Tibial artery (tissue), 4 donors: ENCODE measurements at regions not wholly inside any gene's neighbourhood (a gene's known extent, or its start where the extent isn't known, plus 50 kb on each side); places are given as distances from the start of the nearest gene placed in this dataset.

Source experiments
- DNase-seq, 2 donors: peaks; one replicate each; pipeline ENCODE4 v3.0.0-alpha.2; 2019
- H3K27ac ChIP-seq, 2 donors: fragments of 200-600 bp; sonication (generic) in 1 of 2; 1 replicate in 1 of 2; 2 replicates in 1 of 2; pipeline ENCODE4 v1.5.1; 2018 to 2019; ENCODE audit warnings: mild to moderate bottlenecking in 1 of 2
- H3K27me3 ChIP-seq, 2 donors: fragments of 200-600 bp; sonication (generic) in 1 of 2; one replicate each; pipeline versions ENCODE4 v1.5.1 to v1.6.0; 2016 to 2019
- H3K36me3 ChIP-seq, 3 donors: fragments of 200-600 bp; sonication (generic) in 2 of 3; one replicate each; pipeline ENCODE4 v1.5.1; 2016 to 2019; ENCODE audit warnings: mild to moderate bottlenecking in 2 of 3
- H3K4me1 ChIP-seq, 4 donors: fragments of 200-600 bp; sonication (generic) in 2 of 4; 1 replicate in 3 of 4; 2 replicates in 1 of 4; pipeline ENCODE4 v1.5.1; 2016 to 2019
- H3K4me3 ChIP-seq, 2 donors: fragments of 200-600 bp; sonication (generic) in 1 of 2; 1 replicate in 1 of 2; 2 replicates in 1 of 2; pipeline ENCODE4 v1.5.1; 2018 to 2019; ENCODE audit warnings: mild to moderate bottlenecking in 2 of 2
- H3K9me3 ChIP-seq, 3 donors: fragments of 200-600 bp; sonication (generic) in 1 of 3; one replicate each; pipeline ENCODE4 v1.5.1; 2016 to 2019
- intact Hi-C: fragments of 100-400 bp; cut with DNase I; formaldehyde crosslinking; loops from one replicate; pipeline ENCODE4 v1.15.0; 2023; ENCODE audit warnings: low total_unique reads
- TF ChIP-seq, protein P1 (sequence below), 2 experiments: fragments of 200-600 bp in 1 of 2; fragments of 450-650 bp in 1 of 2; IDR thresholded peaks; one replicate each; pipeline ENCODE4 v1.5.1; 2017 to 2019; ENCODE audit warnings: antibody characterized with exemption in 2 of 2, mild to moderate bottlenecking in 1 of 2, moderate library complexity in 1 of 2

DNA sequence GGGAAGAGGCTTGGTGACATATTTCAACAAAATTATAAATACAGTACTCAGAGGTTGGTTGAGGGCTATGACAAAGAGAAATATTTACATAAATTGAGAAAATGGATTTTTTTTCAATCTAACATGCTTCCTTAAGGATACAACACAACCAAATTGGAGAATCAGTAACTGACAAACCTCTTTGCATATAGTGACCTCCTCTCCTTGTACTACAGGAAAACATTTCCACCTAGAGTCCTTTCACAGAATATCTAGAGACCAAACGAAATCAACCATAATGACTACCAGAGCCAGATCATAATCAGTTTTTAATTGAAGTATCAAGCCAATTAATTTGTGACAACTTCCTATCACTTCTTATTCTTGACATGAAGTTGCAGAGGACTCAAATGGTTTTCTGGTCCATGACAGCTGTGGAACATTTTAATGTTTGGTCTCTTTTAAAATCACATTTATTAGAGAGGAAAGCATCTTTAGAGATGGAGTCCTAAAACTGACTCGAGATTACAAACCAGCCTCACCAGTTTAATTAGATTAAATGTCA lies 1636.5 kb upstream of the C9orf72 start:
- intact Hi-C loops, result no loop called here
- TF ChIP-seq, protein P1, sequence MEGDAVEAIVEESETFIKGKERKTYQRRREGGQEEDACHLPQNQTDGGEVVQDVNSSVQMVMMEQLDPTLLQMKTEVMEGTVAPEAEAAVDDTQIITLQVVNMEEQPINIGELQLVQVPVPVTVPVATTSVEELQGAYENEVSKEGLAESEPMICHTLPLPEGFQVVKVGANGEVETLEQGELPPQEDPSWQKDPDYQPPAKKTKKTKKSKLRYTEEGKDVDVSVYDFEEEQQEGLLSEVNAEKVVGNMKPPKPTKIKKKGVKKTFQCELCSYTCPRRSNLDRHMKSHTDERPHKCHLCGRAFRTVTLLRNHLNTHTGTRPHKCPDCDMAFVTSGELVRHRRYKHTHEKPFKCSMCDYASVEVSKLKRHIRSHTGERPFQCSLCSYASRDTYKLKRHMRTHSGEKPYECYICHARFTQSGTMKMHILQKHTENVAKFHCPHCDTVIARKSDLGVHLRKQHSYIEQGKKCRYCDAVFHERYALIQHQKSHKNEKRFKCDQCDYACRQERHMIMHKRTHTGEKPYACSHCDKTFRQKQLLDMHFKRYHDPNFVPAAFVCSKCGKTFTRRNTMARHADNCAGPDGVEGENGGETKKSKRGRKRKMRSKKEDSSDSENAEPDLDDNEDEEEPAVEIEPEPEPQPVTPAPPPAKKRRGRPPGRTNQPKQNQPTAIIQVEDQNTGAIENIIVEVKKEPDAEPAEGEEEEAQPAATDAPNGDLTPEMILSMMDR (IDR thresholded peaks at IDR 0.05), result no peak
- peaks cover 0 to 34% of the 10 kb centered on the region in 2 donors for H3K27me3 ChIP-seq

DNA sequence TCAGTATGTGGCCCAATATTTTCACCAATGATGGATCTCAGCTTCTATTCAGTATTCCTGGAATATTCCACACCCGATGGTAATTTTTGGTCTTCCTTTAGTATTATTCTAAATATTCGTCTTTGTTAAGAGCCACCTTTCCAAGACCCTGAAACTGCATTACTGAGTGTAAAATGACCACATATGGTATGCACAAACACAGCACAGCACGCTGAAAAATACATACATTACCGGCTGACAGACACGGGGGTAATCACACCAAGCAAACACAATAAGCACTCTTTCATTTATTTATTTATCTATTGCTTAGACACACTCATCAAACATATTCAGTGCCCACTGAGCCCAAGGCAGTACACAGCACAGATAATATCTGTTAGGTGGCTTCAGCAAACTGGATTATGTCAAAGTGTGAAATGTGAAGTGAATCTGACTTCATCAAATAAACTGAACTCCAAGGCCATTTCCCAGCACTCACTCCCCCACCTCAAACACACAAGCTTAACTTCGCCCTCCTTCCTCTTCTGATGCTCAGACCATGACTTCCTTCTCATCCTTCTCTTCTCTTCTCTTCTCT lies 1637.8 kb upstream of the C9orf72 start:
- Histone ChIP-seq H3K36me3 (no peaks in the 10 kb centered on the region), H3K9me3 (no peaks in the 10 kb centered on the region), H3K27me3 (peaks cover 0 to 47% of the 10 kb centered on the region in 2 donors), H3K27ac (no peak overlapping the region), H3K4me3 (no peak overlapping the region), H3K4me1 (peaks cover 0 to 33% (median 19%) of the 10 kb centered on the region in 4 donors)
- intact Hi-C loops, result no loop called here
- TF ChIP-seq, protein P1 (IDR thresholded peaks at IDR 0.05), result no peak
- DNase-seq, result no peak

More for the DNA sequence above, 1636.5 kb upstream of the C9orf72 start:
- Histone ChIP-seq H3K27ac (no peak overlapping the region), H3K36me3 (no peaks in the 10 kb centered on the region), H3K9me3 (no peaks in the 10 kb centered on the region), H3K4me1 (peaks cover 0 to 33% (median 18%) of the 10 kb centered on the region in 4 donors), H3K4me3 (no peak overlapping the region)
- DNase-seq, result no peak

DNA sequence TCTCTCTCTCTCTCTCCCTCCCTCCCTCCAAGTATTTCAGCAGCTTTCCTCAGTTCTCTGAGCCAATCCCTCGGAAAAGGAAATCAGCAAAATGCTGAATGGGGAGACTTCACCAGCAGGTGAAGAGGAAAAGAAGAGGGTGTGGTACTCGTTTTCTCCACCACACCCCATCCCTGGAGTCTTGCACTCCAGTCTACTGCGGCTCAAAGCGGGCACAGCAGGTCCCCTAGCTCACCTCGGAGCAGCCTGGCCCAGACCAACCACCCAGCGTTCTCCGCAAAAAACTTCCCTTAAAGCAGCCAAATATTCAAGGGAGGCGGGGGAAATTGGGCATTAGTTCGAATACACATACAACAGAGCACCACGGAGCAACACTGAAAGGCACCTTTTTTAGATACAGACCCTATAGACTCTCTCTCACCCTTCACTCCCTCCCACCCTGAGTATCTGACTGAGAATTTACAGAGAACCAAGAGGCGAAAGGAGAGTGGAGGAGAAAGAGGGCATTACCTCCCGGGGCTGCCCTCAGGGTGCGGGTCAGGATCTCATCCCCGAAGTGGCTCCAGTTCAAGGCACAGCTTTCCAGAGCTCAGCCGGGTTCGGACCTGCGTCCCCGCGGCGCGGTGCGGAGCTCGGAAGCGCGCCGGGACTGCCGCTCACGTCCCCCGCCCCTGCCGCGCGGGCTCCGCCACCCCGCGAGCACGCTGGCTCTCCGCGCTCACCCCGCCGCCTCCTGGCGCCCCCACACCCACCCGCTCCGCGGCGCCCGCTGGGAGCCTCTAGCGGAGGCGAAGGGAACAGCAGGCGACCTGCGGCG lies 1638.5 kb upstream of the C9orf72 start:
- TF ChIP-seq, protein P1 (IDR thresholded peaks at IDR 0.05), result peak in 1 of 2 experiments; percentile 44
- no peaks in the 10 kb centered on the region for H3K36me3 ChIP-seq
- DNase-seq, result no peak
- H3K4me1 ChIP-seq, result peaks cover 0 to 33% (median 19%) of the 10 kb centered on the region in 4 donors
- peaks cover 0 to 52% of the 10 kb centered on the region in 2 donors for H3K27me3 ChIP-seq
- H3K4me3 ChIP-seq, result peak overlapping the region in 1 of 2 donors; percentile 37
- intact Hi-C loops, result no loop called here
- no peak overlapping the region for H3K27ac ChIP-seq
- H3K9me3 ChIP-seq, result no peaks in the 10 kb centered on the region

DNA sequence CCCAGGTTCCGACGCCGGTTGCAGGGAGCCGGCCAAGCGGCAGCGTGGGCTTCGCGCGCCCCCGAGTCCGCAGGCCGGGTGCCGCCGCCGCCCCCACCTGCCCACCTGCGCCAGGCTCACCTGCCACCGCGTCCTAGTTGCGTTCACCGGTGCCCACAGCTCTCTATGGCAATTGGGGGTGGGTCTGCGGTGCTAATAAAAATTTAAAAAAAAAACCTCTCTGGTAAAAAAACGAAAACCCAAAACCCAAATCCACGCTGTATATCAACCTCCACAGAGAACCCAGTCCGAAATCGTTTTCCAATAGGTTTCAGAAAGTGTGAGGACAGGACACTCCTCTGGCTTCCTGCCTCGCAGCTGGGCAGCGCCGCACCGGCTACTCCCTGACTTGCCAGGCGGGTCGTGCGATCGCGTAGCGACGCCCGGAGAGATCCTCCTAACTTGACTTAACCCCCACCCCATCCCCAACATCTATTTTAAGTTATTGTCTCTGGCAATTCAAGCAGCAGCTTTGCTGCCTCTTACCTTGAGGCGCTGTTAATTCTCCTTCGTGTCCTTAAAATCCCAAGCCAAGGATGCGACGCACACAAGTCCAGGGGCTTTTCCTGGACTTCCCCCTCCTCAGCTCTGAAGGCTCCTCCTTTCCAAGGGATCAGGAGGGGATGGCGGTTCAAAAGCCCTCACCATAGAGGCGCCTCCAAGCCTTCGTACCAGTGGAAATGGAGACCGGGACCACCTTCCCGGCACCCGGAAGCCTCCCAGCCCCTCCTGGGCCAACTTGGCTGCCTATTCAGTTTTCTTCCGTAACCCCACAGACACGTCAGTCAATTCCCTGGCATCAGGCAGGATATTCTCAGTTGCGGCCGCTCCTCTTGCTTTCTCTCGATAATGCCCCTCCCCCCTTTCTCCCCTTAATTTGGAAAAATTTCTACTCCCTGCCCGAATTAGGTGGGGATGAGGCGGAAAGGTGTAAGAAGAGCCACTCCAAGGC lies 1639.4 kb upstream of the C9orf72 start:
- intact Hi-C loops, result no loop called here

More for the DNA sequence above, 1639.4 kb upstream of the C9orf72 start:
- Histone ChIP-seq H3K4me3 (peak overlapping the region in 1 of 2 donors; percentile 37), H3K27ac (no peak overlapping the region), H3K36me3 (no peaks in the 10 kb centered on the region), H3K9me3 (no peaks in the 10 kb centered on the region), H3K4me1 (peaks cover 0 to 33% (median 19%) of the 10 kb centered on the region in 4 donors), H3K27me3 (peaks cover 0 to 57% of the 10 kb centered on the region in 2 donors)
- no peak for DNase-seq
- TF ChIP-seq, protein P1 (IDR thresholded peaks at IDR 0.05), result no peak
